Esophagus squamous epithelium (tissue), 4 donors: ENCODE measurements at regions not wholly inside any gene's neighbourhood (a gene's known extent, or its start where the extent isn't known, plus 50 kb on each side); places are given as distances from the start of the nearest gene placed in this dataset.
"Not testable (repeated sequence)": the region's sequence is repeated elsewhere in the genome, so short reads cannot be mapped to it uniquely, and the experiment has no call there.

Experiments
- CTCF ChIP-seq, 6 experiments: fragments of 450-650 bp in 4 of 6; fragments of 200-600 bp in 2 of 6; sonication (generic) in 2 of 6; IDR thresholded peaks; one replicate each; pipeline ENCODE4 v1.5.1; 2016 to 2019; ENCODE audit warnings: antibody characterized with exemption in 6 of 6, mild to moderate bottlenecking in 4 of 6, moderate library complexity in 4 of 6
- POLR2A ChIP-seq, 4 donors: fragments of 450-650 bp; IDR thresholded peaks; one replicate each; pipeline ENCODE4 v1.6.1; 2017; ENCODE audit warnings: antibody characterized with exemption in 4 of 4, mild to moderate bottlenecking in 4 of 4, moderate library complexity in 3 of 4

- not testable (repeated sequence) for TF ChIP-seq CTCF, POLR2A (IDR thresholded peaks at IDR 0.05)
Measured at GRCh38 chr5:163583491-163584153, 78.2 kb downstream of the MAT2B start.
